Thyroid gland (tissue), 4 donors: ENCODE measurements at regions not wholly inside any gene's neighbourhood (a gene's known extent, or its start where the extent isn't known, plus 50 kb on each side); places are given as distances from the start of the nearest gene placed in this dataset.

Experiments
- POLR2A ChIP-seq, 2 donors: fragments of 450-650 bp; IDR thresholded peaks; one replicate each; pipeline ENCODE4 v1.6.1; 2017; ENCODE audit warnings: antibody characterized with exemption in 2 of 2, mild to moderate bottlenecking in 2 of 2, moderate library complexity in 1 of 2
- TF ChIP-seq, protein P1 (sequence below), 6 experiments: fragments of 200-600 bp in 3 of 6; fragments of 450-650 bp in 3 of 6; sonication (generic) in 3 of 6; IDR thresholded peaks; one replicate each; pipeline ENCODE4 v1.5.1; 2016 to 2019; ENCODE audit warnings: antibody characterized with exemption in 6 of 6, mild to moderate bottlenecking in 2 of 6, inconsistent platforms in 1 of 6, moderate library complexity in 1 of 6

DNA sequence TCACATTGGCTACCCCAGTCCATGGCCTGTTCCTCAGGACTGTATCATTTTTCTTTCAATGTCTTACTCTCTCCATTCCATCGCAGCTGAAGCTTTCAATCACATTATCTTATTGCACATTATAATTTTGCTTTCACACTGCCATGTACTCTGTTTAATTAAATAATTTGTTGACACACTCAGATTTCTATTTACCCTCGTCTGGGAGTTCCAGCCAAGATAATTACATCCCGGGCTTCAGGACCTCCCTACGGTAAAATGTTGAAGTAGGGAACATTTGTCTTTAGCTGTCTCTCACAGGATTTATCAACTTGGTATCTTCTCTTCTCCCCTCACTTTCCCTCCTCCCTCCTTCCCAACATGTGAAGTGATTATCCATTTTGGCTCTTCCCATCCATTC, 177.2 kb upstream of the RASSF8 start:
- TF ChIP-seq, protein P1, sequence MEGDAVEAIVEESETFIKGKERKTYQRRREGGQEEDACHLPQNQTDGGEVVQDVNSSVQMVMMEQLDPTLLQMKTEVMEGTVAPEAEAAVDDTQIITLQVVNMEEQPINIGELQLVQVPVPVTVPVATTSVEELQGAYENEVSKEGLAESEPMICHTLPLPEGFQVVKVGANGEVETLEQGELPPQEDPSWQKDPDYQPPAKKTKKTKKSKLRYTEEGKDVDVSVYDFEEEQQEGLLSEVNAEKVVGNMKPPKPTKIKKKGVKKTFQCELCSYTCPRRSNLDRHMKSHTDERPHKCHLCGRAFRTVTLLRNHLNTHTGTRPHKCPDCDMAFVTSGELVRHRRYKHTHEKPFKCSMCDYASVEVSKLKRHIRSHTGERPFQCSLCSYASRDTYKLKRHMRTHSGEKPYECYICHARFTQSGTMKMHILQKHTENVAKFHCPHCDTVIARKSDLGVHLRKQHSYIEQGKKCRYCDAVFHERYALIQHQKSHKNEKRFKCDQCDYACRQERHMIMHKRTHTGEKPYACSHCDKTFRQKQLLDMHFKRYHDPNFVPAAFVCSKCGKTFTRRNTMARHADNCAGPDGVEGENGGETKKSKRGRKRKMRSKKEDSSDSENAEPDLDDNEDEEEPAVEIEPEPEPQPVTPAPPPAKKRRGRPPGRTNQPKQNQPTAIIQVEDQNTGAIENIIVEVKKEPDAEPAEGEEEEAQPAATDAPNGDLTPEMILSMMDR (IDR thresholded peaks at IDR 0.05) = no peak
- TF ChIP-seq POLR2A (IDR thresholded peaks at IDR 0.05) = no peak
